WERI-Rb-1 (cell line): ENCODE measurements at regions not wholly inside any gene's neighbourhood (a gene's known extent, or its start where the extent isn't known, plus 50 kb on each side); places are given as distances from the start of the nearest gene placed in this dataset.

ENCODE experiments used
- DNase-seq: peaks from one replicate; pipeline ENCODE4 v3.0.0-alpha.2; 2020
- H3K27ac ChIP-seq: fragments of 250-450 bp; sonication (Bioruptor Pico); 2 replicates; pipeline ENCODE4 v1.5.1; 2020; ENCODE audit warnings: mild to moderate bottlenecking, moderate library complexity
- H3K27me3 ChIP-seq: fragments of 250-450 bp; sonication (Bioruptor Pico); 2 replicates; pipeline ENCODE4 v1.5.1; 2021; ENCODE audit warnings: mild to moderate bottlenecking, low read depth, moderate library complexity; ENCODE audit not compliant: insufficient read depth, severe bottlenecking
- H3K36me3 ChIP-seq: fragments of 250-450 bp; sonication (Bioruptor Pico); 2 replicates; pipeline ENCODE4 v1.5.1; 2020; ENCODE audit warnings: mild to moderate bottlenecking, moderate library complexity
- H3K4me3 ChIP-seq: 2 replicates; pipeline ENCODE4 v1.5.1; 2011; ENCODE audit warnings: low read depth, mild to moderate bottlenecking, control low read depth, low read length
- H3K9me3 ChIP-seq: fragments of 250-450 bp; sonication (Bioruptor Pico); 2 replicates; pipeline ENCODE4 v1.5.1; 2021; ENCODE audit warnings: mild to moderate bottlenecking, moderate library complexity; ENCODE audit not compliant: severe bottlenecking
- TF ChIP-seq, protein P1 (sequence below): IDR thresholded peaks from 2 replicates; pipeline ENCODE4 v1.5.1; 2011; ENCODE audit warnings: low read depth, mild to moderate bottlenecking, control low read depth, inconsistent platforms, low read length

DNA sequence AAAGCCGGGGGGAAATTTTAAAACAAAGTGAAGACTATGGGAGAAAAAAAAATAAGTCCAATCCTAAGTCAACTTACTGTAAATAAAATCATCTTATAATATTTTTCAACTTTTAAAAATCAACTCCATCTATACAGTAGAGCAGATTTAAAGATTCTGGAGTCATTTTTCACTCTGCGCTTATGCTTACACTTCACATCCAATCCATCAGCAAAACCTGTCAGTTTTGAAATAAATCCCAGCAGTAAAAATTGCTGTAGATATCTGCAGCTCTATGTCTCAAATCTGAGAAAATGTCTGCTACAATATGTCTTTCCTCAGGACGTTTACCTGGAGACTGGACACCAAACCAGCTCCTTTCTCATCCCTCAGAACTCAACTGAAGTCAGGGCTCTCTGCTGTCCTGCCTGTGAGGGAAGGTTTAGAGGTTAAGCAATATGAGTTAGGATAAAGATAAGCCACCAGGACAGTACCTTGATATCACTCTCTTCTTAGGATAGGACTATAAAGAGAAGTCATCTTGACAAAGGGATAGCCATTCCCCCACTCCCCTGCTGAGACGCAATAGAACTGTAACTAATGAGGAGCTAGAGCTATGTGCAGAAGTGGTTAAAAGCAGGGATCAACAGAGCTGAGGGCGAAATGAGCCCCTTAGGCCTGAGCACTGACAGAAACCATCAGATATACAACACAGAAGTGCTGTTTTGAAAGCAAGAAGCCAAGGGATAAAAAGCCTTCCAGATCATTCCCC is 254.7 kb upstream of the KLHL1 start:
- Histone ChIP-seq H3K9me3 (no peaks in the 10 kb centered on the region), H3K4me3 (no peak overlapping the region), H3K36me3 (no peaks in the 10 kb centered on the region), H3K27ac (no peak overlapping the region), H3K27me3 (no peaks in the 10 kb centered on the region)
- DNase-seq: no peak
- TF ChIP-seq, protein P1, sequence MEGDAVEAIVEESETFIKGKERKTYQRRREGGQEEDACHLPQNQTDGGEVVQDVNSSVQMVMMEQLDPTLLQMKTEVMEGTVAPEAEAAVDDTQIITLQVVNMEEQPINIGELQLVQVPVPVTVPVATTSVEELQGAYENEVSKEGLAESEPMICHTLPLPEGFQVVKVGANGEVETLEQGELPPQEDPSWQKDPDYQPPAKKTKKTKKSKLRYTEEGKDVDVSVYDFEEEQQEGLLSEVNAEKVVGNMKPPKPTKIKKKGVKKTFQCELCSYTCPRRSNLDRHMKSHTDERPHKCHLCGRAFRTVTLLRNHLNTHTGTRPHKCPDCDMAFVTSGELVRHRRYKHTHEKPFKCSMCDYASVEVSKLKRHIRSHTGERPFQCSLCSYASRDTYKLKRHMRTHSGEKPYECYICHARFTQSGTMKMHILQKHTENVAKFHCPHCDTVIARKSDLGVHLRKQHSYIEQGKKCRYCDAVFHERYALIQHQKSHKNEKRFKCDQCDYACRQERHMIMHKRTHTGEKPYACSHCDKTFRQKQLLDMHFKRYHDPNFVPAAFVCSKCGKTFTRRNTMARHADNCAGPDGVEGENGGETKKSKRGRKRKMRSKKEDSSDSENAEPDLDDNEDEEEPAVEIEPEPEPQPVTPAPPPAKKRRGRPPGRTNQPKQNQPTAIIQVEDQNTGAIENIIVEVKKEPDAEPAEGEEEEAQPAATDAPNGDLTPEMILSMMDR: no peak

DNA sequence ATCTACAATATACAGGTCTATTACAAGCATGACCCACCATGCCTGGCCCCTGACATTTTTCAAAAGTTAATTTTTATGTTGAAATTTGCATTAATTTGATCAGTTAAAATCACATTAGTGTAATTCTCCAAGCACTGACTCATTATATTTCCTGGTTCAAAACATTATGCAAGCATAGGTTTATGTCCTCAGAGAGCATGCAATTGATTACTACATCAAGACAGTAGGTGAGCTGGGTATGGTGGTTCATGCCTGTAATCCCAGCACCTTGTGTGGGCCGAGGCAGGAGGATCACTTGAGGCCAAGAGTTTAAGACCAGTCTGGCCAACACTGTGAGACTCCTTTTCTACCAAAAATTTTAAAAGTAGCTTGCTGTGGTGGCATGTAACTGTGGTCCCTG is 248.8 kb upstream of the KLHL1 start:
- Histone ChIP-seq H3K4me3 (no peak overlapping the region), H3K36me3 (no peaks in the 10 kb centered on the region), H3K27me3 (no peaks in the 10 kb centered on the region), H3K9me3 (no peaks in the 10 kb centered on the region), H3K27ac (no peak overlapping the region)
- no peak for DNase-seq
- TF ChIP-seq, protein P1: no peak

DNA sequence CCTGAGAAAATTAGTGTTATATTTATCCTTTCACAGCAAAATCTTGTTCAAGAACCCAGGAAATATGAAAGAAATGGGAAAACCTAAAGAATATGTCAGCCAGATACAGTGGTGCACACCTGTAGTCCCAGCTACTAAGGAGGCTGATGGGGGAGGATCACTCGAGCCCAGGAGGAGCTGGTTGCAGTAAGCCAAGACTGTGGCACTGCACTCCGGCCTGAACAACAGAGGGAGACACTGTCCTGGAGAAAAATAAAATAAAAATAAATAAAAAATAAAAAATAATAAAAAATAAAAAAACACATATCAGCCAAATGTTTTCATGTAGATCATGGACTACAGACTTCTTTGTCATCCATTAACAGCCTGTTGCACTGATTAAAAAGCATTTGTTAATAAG is 244.8 kb upstream of the KLHL1 start:
- no peak for DNase-seq
- TF ChIP-seq, protein P1: no peak
- Histone ChIP-seq H3K27me3 (no peaks in the 10 kb centered on the region), H3K27ac (no peak overlapping the region), H3K9me3 (no peaks in the 10 kb centered on the region), H3K4me3 (no peak overlapping the region), H3K36me3 (no peaks in the 10 kb centered on the region)

DNA sequence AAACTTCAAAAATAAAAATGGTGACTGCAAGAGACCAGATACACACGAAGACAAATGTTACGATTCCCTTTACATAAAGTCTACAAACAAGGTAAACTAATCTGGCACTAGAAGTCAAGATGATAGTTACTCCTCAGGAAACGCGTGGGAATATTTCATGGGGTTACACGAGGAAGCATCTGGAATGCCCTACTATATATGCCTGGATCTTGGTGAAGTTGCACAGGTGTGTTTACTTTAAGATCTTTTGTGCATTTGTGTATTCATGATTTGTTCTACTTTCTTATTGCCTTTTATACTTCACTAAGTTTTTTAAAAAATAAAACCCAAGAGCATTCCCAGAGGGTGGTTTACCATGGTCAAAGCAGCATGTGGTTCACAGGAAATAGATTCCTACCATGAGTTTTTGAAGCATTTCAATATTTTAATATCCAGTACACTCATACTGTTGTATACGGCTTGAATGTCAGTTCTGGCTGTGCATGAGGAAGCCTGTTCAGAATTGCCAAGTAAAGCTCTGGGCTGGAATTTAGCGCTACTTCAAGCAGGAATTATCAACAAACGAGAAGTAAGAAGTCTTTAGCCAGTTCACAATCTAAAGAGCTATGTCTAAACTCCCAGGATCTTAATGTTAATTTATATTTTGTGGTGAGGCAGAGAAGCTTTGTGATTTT is 239.8 kb upstream of the KLHL1 start:
- Histone ChIP-seq H3K27ac (no peak overlapping the region), H3K4me3 (no peak overlapping the region), H3K36me3 (no peaks in the 10 kb centered on the region), H3K27me3 (no peaks in the 10 kb centered on the region), H3K9me3 (no peaks in the 10 kb centered on the region)
- no peak for DNase-seq
- TF ChIP-seq, protein P1: no peak

DNA sequence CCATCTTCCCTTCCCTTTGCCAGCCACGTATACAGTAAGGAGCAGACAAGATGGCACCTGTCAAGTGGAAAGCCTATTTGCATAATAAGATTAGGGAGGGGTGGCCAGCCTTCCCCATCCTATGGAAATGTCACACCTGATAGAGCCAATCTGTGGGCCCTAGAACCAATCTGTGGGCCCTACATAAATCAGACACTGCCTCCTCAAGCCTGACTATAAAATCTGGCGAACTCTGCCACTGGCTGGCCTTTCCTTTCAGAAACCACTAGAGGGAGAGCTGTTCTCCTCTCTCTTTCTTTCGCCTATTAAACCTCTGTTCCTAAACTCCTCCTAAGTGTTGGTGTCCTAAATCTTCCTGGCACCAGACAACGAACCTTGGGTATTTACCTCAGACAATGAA is 231.5 kb upstream of the KLHL1 start:
- DNase-seq: peak; percentile 8
- TF ChIP-seq, protein P1: peak; percentile 30; the same call in 1 of the 2 replicates

DNA sequence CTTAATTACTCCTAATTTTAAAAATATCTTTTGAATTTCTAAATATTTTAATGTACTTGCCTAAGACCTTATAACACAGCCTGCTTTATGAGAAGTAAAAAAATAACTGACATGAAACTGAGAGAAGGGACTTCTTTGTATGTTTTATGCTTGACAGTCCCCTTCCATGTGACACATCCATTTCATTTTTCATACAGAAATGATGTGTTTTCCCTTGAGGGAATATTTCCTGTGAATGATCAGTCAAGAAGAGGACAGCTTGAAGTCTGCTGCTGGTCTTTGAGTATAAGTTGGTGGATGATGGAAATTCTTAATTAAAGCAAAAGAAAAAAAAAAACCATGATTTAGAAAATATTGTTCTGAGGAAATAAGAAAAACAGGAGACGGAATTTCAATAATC is 230.4 kb upstream of the KLHL1 start:
- TF ChIP-seq, protein P1: no peak
- H3K27me3 ChIP-seq: no peaks in the 10 kb centered on the region

More for the DNA sequence above, 231.5 kb upstream of the KLHL1 start:
- no peak overlapping the region for H3K27ac ChIP-seq
- H3K27me3 ChIP-seq: no peaks in the 10 kb centered on the region
- no peaks in the 10 kb centered on the region for H3K9me3 ChIP-seq
- H3K36me3 ChIP-seq: no peaks in the 10 kb centered on the region
- no peak overlapping the region for H3K4me3 ChIP-seq

More for the DNA sequence above, 230.4 kb upstream of the KLHL1 start:
- Histone ChIP-seq H3K27ac (no peak overlapping the region), H3K36me3 (no peaks in the 10 kb centered on the region), H3K9me3 (no peaks in the 10 kb centered on the region), H3K4me3 (no peak overlapping the region)
- no peak for DNase-seq
